Globus pallidus (tissue), 1 donor: ENCODE measurements at regions not wholly inside any gene's neighbourhood (a gene's known extent, or its start where the extent isn't known, plus 50 kb on each side); places are given as distances from the start of the nearest gene placed in this dataset.
"Not testable (repeated sequence)": the region's sequence is repeated elsewhere in the genome, so short reads cannot be mapped to it uniquely, and the experiment has no call there.

Source experiments
- DNase-seq: peaks from one replicate; pipeline ENCODE4 v3.0.0-alpha.2; 2015; ENCODE audit warnings: low spot score

- DNase-seq, result no peak
These were observed 425.7 kb downstream of the SPRY2 start for GRCh38 chr13:79915114-79915811.

DNA sequence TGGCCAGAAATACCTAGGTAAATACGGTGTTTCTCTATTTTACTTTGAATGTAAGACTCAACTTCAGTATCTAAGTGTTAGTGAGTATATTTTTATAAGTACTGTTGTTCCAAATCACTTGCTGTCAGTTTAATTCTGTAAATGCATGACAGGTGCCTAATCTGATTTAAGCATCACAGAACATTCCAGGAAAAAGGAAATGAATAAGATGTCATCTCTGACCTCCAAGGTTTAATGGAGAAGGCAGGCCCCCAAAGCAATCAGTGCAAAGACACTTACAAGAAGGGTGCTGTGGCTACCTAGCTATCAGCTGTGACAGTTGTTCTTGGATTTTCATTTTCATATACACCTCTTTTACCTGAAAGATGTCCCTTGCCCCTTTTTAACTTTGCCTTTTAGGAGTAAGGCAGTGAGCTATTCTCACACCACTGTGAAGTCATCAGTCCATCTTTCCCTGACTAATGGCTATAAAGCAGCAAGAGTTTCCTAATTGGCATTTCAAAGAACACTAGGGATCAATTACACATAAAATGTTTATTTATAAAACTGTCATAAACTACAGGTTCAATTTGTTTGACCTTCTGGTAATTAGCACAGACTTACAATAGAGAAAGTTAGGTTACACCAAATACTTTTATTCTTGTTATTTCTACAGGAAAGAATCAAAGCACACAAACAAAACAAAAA lies 427.6 kb downstream of the SPRY2 start:
- DNase-seq, result no peak

DNA sequence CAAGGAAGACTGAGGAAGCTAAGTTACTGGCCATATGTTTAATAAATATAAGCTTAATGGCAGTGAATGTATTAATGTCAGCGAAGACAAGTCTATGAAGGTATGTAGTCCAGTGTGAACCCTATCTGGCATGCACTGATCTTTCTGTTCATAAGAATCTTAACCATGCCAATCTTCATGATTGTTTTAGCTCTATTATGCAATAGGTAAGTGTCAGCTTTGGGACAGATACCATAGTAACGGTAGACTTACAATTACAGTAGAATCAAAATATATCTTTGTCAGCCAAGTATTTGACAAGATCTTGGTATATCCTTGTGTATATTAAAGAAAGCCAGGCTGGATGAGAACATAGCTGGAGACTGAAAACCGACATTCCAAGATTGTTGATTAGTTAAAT lies 428.5 kb downstream of the SPRY2 start:
- DNase-seq, result no peak

- no peak for DNase-seq
These were observed 429.9 kb downstream of the SPRY2 start for GRCh38 chr13:79910875-79911540.

DNA sequence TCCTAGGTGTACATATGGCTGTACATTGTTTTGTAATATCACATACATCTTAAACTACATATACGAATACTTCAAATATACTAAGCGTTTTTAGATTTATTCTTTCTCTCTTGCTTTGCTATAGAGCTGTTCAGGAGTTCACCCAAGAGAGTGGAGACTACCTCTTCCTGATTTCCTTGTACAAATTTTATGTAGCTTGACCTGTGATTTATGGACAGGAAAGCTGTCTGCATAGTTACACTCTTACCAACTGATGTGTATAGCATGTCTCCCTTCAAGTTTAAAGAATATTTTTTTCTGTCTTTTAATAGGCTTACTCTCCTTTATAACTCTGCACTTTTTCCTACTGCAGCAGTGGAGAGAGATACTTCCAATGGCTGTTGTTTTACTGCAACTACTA lies 428.7 kb downstream of the NDFIP2 start:
- no peak for DNase-seq

DNA sequence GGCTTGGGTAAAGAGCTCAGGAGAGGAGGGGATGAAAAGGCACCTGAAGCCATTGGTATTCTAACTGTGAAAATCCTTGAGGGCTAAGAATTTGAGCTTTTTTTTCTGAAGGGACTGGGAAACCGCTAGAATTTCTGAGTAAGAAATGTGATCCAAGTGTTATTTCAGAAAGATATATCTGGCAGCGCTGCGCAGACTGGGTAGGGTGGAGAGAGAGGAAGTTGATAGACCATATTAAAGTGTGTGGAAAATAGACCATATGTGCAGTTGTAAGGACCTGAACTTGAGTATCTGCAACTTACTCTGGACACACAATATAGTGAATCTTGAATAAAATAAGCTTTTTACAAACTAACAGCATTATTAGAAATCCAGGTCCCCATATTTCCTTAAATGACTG lies 427.4 kb downstream of the NDFIP2 start:
- no peak for DNase-seq

- DNase-seq, result no peak
These were observed 426.6 kb downstream of the NDFIP2 start for GRCh38 chr13:79907527-79907926.

DNA sequence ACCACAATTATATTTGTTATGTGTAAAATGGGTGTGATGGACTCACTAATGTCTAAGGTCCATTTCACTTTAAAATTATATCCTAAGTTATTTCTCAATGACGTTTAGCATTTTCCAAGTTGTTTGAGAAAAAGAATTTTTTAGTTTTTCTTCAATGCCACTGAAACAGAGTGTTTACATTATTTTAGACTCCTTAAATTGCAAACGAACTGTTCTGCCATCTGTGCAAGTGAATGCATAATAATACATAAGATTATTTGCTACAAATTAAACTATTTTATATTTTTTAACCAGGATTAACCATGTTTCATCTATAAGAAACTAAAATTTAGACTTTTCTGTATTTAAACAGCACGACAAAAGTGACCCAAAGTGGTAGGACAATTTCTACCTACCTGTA lies 425.4 kb downstream of the NDFIP2 start:
- no peak for DNase-seq

- no peak for DNase-seq
These were observed 424.1 kb downstream of the NDFIP2 start for GRCh38 chr13:79905018-79905417.

DNA sequence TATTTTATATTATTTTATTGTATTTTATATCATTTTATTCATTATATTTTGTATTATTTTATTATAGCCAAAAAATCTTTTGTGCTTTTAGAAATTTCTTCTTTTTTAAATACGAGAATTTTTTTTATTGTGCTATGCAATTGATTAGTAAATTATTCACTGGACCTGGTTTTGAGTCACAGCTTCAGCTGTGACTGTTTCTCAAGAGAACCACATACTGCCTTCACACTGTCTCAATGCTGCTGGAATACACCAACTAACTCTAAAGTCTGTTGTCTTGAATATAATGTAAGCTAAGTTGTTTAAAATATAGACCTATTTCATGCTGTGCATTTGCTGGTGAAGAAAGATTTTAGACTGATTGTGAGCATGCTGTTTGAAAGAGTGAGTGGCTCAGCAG lies 423.6 kb downstream of the NDFIP2 start:
- DNase-seq, result no peak

DNA sequence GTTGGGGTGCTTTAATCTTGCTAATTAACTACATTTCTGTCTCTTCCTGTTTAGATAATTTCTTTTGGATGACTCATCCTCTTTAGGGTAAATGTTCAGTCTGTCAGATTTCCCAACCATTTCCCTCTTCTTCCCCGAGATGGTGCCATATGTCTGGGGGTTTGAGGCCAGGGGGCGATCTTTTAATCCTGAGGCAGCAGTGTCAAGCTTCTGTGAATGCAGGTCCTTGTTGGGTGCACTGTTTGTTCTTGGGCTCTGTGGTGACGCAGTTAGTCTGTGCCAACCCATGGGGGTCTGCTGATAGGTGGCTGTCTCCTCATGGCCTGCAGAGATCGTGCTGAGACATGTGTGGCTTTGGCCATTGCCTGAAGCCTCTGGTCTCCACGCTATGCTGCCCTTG lies 420.4 kb downstream of the NDFIP2 start:
- DNase-seq, result peak; percentile 77

DNA sequence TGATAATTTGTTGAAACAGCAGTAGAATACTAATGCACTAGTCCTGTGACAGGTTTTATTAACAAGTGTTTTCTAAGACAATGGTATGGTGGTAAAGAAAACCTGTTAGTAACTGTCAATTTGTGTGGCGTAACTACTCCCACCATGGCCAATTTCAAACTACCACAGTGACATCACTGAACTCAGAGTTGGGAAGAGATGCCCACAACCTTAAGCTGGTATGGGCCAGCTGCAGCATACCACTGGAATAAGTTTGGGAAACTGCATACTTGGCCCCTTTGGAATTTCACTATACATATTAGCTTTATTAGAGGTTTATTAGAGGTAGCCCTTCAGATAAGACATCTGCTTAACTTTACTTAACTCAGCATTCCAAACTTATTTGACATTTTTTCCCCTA lies 419.4 kb downstream of the NDFIP2 start:
- no peak for DNase-seq

DNA sequence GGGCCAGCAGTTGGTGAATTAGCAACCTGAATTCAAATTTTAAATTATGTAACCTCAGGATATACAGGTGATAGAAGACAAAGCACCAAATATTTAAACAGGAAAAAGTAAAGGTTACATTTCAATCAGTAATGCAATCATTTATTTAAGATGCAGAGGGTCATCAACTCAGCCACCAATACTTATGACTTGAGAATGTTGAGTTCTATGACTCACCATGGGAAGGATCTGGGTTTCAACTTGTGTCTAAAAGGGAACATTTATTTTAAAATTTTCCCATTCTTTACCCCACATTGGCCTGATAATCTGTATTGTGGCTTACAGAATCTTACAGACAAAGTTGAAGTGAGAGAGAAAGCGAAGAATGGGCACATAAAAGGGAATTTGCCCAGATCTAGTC lies 418.0 kb downstream of the NDFIP2 start:
- no peak for DNase-seq

DNA sequence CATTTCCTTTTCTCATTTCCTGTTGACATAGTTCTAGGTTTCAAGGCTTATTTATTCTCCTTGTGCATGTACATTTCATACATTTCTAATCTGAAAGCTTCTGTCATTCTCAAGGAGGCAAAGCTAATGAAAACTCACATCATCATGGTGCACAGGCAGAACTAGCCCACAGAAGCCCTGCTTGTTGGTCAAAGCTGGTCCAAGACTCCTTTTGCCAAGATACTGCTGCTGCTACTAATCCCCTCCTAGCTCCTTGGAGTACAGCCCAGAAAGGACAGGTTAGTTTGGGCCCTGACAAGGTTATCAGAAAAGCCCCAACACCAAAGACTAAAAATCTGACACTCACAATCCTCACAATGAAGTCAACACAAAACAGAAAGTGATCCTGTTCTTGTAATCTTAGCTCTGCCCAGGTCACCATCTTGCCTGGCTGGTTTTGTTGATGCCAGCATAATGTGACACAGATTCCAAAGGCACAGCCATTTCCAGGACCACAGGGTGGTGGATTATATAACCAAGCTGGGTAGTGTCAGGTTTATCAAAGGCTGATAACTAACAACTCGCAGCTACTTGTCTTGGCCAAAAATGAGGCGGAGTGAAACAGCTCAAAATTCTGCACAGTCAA lies 417.4 kb downstream of the NDFIP2 start:
- DNase-seq, result no peak

- DNase-seq, result no peak
These were observed 415.9 kb downstream of the NDFIP2 start for GRCh38 chr13:79896851-79897250.

GRCh38 chr13:79895416-79895815 lies 414.5 kb downstream of the NDFIP2 start:
- DNase-seq, result no peak

- DNase-seq, result not testable (repeated sequence)
These were observed 406.3 kb downstream of the NDFIP2 start for GRCh38 chr13:79887278-79887677.

GRCh38 chr13:79886601-79887000 lies 405.6 kb downstream of the NDFIP2 start:
- DNase-seq, result no peak

DNA sequence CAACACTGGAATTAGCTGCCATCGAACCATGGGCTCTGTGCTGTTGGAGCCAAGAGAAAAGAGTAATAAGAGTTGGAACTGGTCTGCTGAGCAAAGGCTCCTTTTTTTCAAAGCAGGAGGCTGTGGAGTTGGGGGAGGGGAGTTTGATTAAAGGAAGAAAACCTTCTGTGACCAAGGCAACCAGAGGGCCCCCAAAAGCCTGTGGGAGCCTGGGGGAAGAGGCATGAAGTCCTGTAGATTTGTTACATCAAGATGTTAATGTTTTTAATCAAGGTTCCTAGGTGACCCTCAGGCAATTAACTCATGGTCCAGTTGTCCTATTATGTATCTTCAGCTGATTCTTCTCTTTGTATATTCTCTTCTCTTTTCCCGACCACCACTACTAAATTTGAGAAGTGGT lies 403.9 kb downstream of the NDFIP2 start:
- no peak for DNase-seq

GRCh38 chr13:79883216-79883615 lies 402.3 kb downstream of the NDFIP2 start:
- DNase-seq, result no peak

DNA sequence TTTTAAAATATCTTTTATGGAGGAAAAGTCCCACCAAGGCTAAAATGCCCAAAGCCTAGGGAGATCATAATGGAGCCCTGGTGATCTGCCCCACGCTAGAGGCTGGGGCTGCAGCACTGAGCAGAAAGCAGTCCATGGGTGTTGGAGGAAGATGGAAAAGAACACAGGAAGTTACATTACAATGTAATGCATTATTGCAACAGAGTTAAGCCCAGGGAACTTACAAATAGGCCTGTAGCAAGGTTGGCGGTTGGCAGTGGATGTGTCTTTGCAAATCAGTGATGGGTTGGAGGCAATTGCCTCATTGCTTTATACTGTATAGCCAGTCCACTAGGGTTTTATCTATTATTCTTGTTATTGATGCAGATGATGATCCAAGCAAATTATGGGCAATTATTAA lies 399.9 kb downstream of the NDFIP2 start:
- DNase-seq, result no peak

GRCh38 chr13:79874396-79875360 lies 393.7 kb downstream of the NDFIP2 start:
- no peak for DNase-seq
